ENCODE measurements at regions not wholly inside any gene's neighbourhood (a gene's known extent, or its start where the extent isn't known, plus 50 kb on each side); places are given as distances from the start of the nearest gene placed in this dataset.

- Histone ChIP-seq H3K36me3 (no peaks in the 10 kb centered on the region), H3K9me3 (no peaks in the 10 kb centered on the region), H3K4me3 (ENCODE audit: low read depth in 1 of 2, low read length in 1 of 2) (no peak overlapping the region), H3K27ac (no peak overlapping the region), H3K4me1 (ENCODE audit: control insufficient read depth in 1 of 2, insufficient read depth in 1 of 2, low read depth in 1 of 2, low read length in 1 of 2) (no peaks in the 10 kb centered on the region), H3K27me3 (peaks cover 10% of the 10 kb centered on the region)
- TF ChIP-seq CTCF (IDR thresholded peaks at IDR 0.05) = no peak
Observed at GRCh38 chr16:86377251-86378022, 132.9 kb upstream of the FOXF1 start.

- Histone ChIP-seq H3K36me3 (no peaks in the 10 kb centered on the region), H3K4me1 (ENCODE audit: control insufficient read depth in 1 of 2, insufficient read depth in 1 of 2, low read depth in 1 of 2, low read length in 1 of 2) (no peaks in the 10 kb centered on the region), H3K9me3 (no peaks in the 10 kb centered on the region), H3K4me3 (ENCODE audit: low read depth in 1 of 2, low read length in 1 of 2) (no peak overlapping the region), H3K27ac (no peak overlapping the region), H3K27me3 (peaks cover 11% of the 10 kb centered on the region)
- TF ChIP-seq CTCF (IDR thresholded peaks at IDR 0.05) = no peak
Observed at GRCh38 chr16:86378128-86378527, 132.2 kb upstream of the FOXF1 start.

GRCh38 chr16:86378831-86379504 lies 131.4 kb upstream of the FOXF1 start:
- Histone ChIP-seq H3K36me3 (no peaks in the 10 kb centered on the region), H3K4me1 (ENCODE audit: control insufficient read depth in 1 of 2, insufficient read depth in 1 of 2, low read depth in 1 of 2, low read length in 1 of 2) (no peaks in the 10 kb centered on the region)
- no peak for TF ChIP-seq CTCF (IDR thresholded peaks at IDR 0.05)

GRCh38 chr16:86379505-86379846 lies 130.9 kb upstream of the FOXF1 start:
- no peaks in the 10 kb centered on the region for H3K4me1 ChIP-seq (ENCODE audit: control insufficient read depth in 1 of 2, insufficient read depth in 1 of 2, low read depth in 1 of 2, low read length in 1 of 2)
- peaks cover 16% of the 10 kb centered on the region for H3K27me3 ChIP-seq

More at GRCh38 chr16:86378831-86379504, 131.4 kb upstream of the FOXF1 start:
- H3K27ac ChIP-seq = no peak overlapping the region
- H3K4me3 ChIP-seq (ENCODE audit: low read depth in 1 of 2, low read length in 1 of 2) = no peak overlapping the region
- H3K27me3 ChIP-seq = peaks cover 16% of the 10 kb centered on the region
- no peaks in the 10 kb centered on the region for H3K9me3 ChIP-seq

GRCh38 chr16:86380030-86380429 lies 130.3 kb upstream of the FOXF1 start:
- no peak overlapping the region for H3K27ac ChIP-seq
- H3K4me3 ChIP-seq (ENCODE audit: low read depth in 1 of 2, low read length in 1 of 2) = no peak overlapping the region
- TF ChIP-seq CTCF (IDR thresholded peaks at IDR 0.05) = no peak
- H3K4me1 ChIP-seq (ENCODE audit: control insufficient read depth in 1 of 2, insufficient read depth in 1 of 2, low read depth in 1 of 2, low read length in 1 of 2) = no peaks in the 10 kb centered on the region
- H3K27me3 ChIP-seq = peaks cover 16% of the 10 kb centered on the region
- H3K36me3 ChIP-seq = no peaks in the 10 kb centered on the region
- no peaks in the 10 kb centered on the region for H3K9me3 ChIP-seq

More at GRCh38 chr16:86379505-86379846, 130.9 kb upstream of the FOXF1 start:
- no peak overlapping the region for H3K27ac ChIP-seq
- H3K4me3 ChIP-seq (ENCODE audit: low read depth in 1 of 2, low read length in 1 of 2) = no peak overlapping the region
- no peaks in the 10 kb centered on the region for H3K9me3 ChIP-seq
- H3K36me3 ChIP-seq = no peaks in the 10 kb centered on the region
- TF ChIP-seq CTCF (IDR thresholded peaks at IDR 0.05) = no peak

Measured in neutrophil (primary cell).